GM18519 (cell line): ENCODE measurements at regions not wholly inside any gene's neighbourhood (a gene's known extent, or its start where the extent isn't known, plus 50 kb on each side); places are given as distances from the start of the nearest gene placed in this dataset.
"Not testable (repeated sequence)": the region's sequence is repeated elsewhere in the genome, so short reads cannot be mapped to it uniquely, and the experiment has no call there.

Experiments used
- ATAC-seq: cut with Tn5 transposase; IDR thresholded peaks from one replicate; pipeline ENCODE4 v1.9.1; 2021; ENCODE audit warnings: mild to moderate bottlenecking, moderate library complexity; ENCODE audit not compliant: unreplicated experiment, low FRiP score

GRCh38 chr6:80605165-80605989 lies 498.9 kb downstream of the BCKDHB start:
- peak; percentile 82 for ATAC-seq

GRCh38 chr6:80603679-80604078 lies 497.2 kb downstream of the BCKDHB start:
- ATAC-seq, result no peak

GRCh38 chr6:80594461-80594860 lies 488.0 kb downstream of the BCKDHB start:
- no peak for ATAC-seq

- no peak for ATAC-seq
Observed at GRCh38 chr6:80592436-80592835, 486.0 kb downstream of the BCKDHB start.

- no peak for ATAC-seq
Observed at GRCh38 chr6:80586242-80586641, 479.8 kb downstream of the BCKDHB start.

GRCh38 chr6:80579391-80580023 lies 473.0 kb downstream of the BCKDHB start:
- ATAC-seq, result no peak

- ATAC-seq, result not testable (repeated sequence)
Observed at GRCh38 chr6:80573320-80573719, 466.8 kb downstream of the BCKDHB start.

GRCh38 chr6:80566361-80566760 lies 459.9 kb downstream of the BCKDHB start:
- ATAC-seq, result no peak

- no peak for ATAC-seq
Observed at GRCh38 chr6:80553071-80553740, 446.7 kb downstream of the BCKDHB start.

GRCh38 chr6:80550748-80551147 lies 444.3 kb downstream of the BCKDHB start:
- no peak for ATAC-seq

- ATAC-seq, result no peak
Observed at GRCh38 chr6:80550281-80550680, 443.8 kb downstream of the BCKDHB start.

GRCh38 chr6:80548532-80548931 lies 442.1 kb downstream of the BCKDHB start:
- no peak for ATAC-seq

GRCh38 chr6:80547827-80548226 lies 441.4 kb downstream of the BCKDHB start:
- ATAC-seq, result no peak

GRCh38 chr6:80544976-80545722 lies 438.7 kb downstream of the BCKDHB start:
- no peak for ATAC-seq

GRCh38 chr6:80544555-80544954 lies 438.1 kb downstream of the BCKDHB start:
- ATAC-seq, result no peak

- ATAC-seq, result no peak
Observed at GRCh38 chr6:80543598-80544222, 437.2 kb downstream of the BCKDHB start.

GRCh38 chr6:80543151-80543550 lies 436.7 kb downstream of the BCKDHB start:
- ATAC-seq, result no peak

GRCh38 chr6:80541886-80542285 lies 435.4 kb downstream of the BCKDHB start:
- ATAC-seq, result no peak

GRCh38 chr6:80541181-80541580 lies 434.7 kb downstream of the BCKDHB start:
- no peak for ATAC-seq

- no peak for ATAC-seq
Observed at GRCh38 chr6:80540700-80541099, 434.2 kb downstream of the BCKDHB start.
